ENCODE measurements at regions not wholly inside any gene's neighbourhood (a gene's known extent, or its start where the extent isn't known, plus 50 kb on each side); places are given as distances from the start of the nearest gene placed in this dataset.
"Not testable (repeated sequence)": the region's sequence is repeated elsewhere in the genome, so short reads cannot be mapped to it uniquely, and the experiment has no call there.

DNA sequence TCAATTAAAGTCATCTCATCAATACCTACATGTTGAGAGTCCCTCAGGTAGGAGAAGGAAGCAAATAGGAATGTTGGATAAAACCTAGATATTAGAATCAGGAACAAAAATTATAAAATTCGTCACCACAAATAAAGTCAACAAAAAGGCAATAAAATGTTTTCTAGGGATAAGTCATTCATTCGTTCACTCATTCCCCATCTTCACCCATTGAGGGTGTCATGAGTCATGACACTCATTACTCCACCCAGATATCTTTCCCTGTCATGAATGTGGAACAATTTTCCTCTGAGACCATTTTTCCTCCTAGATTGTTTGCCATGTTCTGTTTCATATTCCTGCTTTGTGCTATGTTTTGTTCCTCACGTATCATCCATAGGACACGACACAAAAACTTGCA, 50.9 kb upstream of the OLIG3 start:
- Mint-ChIP-seq H3K27ac (no peak overlapping the region), H3K4me1 (peaks cover 0 to 15% (median 5%) of the 10 kb centered on the region in 4 donors), H3K4me3 (no peak overlapping the region), H3K9me3 (peaks cover 0 to 4% (median 0%) of the 10 kb centered on the region in 7 donors), H3K27me3 (peaks cover 21% of the 10 kb centered on the region), H3K36me3 (peaks cover 8% of the 10 kb centered on the region)
- Histone ChIP-seq H3K27me3 (ENCODE audit: control insufficient read depth, insufficient read depth, low read length) (peaks cover 6% of the 10 kb centered on the region), H3K4me3 (ENCODE audit: low read depth, low read length) (no peak overlapping the region), H3K4me1 (ENCODE audit: control insufficient read depth, insufficient read depth, low read length, poor library complexity, severe bottlenecking) (no peaks in the 10 kb centered on the region), H3K27ac (ENCODE audit: insufficient read depth, low read length, poor library complexity, severe bottlenecking) (no peak overlapping the region), H3K36me3 (ENCODE audit: control insufficient read depth, insufficient read depth, low read length) (no peaks in the 10 kb centered on the region), H3K9me3 (ENCODE audit: control insufficient read depth in 2 of 2, low read length in 2 of 2) (no peaks in the 10 kb centered on the region)
- ATAC-seq (ENCODE audit: low read depth in 2 of 2) (no peak), DNase-seq (no peak)

- Histone ChIP-seq H3K4me1 (ENCODE audit: control insufficient read depth, insufficient read depth, low read length, poor library complexity, severe bottlenecking) (no peaks in the 10 kb centered on the region), H3K4me3 (ENCODE audit: low read depth, low read length) (no peak overlapping the region), H3K36me3 (ENCODE audit: control insufficient read depth, insufficient read depth, low read length) (no peaks in the 10 kb centered on the region), H3K27ac (ENCODE audit: insufficient read depth, low read length, poor library complexity, severe bottlenecking) (no peak overlapping the region), H3K27me3 (ENCODE audit: control insufficient read depth, insufficient read depth, low read length) (peaks cover 6% of the 10 kb centered on the region), H3K9me3 (ENCODE audit: control insufficient read depth in 2 of 2, low read length in 2 of 2) (no peaks in the 10 kb centered on the region)
- peaks cover 35% of the 10 kb centered on the region for H3K27me3 Mint-ChIP-seq
- ATAC-seq (ENCODE audit: low read depth in 2 of 2) = no peak
- H3K36me3 Mint-ChIP-seq = peaks cover 3% of the 10 kb centered on the region
- peaks cover 0 to 14% (median 5%) of the 10 kb centered on the region in 4 donors for H3K4me1 Mint-ChIP-seq
- no peak overlapping the region for H3K4me3 Mint-ChIP-seq
- DNase-seq = no peak
- peaks cover 0 to 1% (median 0%) of the 10 kb centered on the region in 7 donors for H3K9me3 Mint-ChIP-seq
- H3K27ac Mint-ChIP-seq = no peak overlapping the region
These were observed 53.0 kb upstream of the OLIG3 start for GRCh38 chr6:137547186-137547585.

GRCh38 chr6:137547601-137548000, 53.4 kb upstream of the OLIG3 start:
- H3K27me3 Mint-ChIP-seq = peaks cover 35% of the 10 kb centered on the region
- Histone ChIP-seq H3K27me3 (ENCODE audit: control insufficient read depth, insufficient read depth, low read length) (peaks cover 6% of the 10 kb centered on the region), H3K9me3 (ENCODE audit: control insufficient read depth in 2 of 2, low read length in 2 of 2) (no peaks in the 10 kb centered on the region), H3K36me3 (ENCODE audit: control insufficient read depth, insufficient read depth, low read length) (no peaks in the 10 kb centered on the region), H3K27ac (ENCODE audit: insufficient read depth, low read length, poor library complexity, severe bottlenecking) (no peak overlapping the region), H3K4me3 (ENCODE audit: low read depth, low read length) (no peak overlapping the region), H3K4me1 (ENCODE audit: control insufficient read depth, insufficient read depth, low read length, poor library complexity, severe bottlenecking) (no peaks in the 10 kb centered on the region)
- no peak overlapping the region for H3K27ac Mint-ChIP-seq
- no peak for DNase-seq
- no peak for ATAC-seq (ENCODE audit: low read depth in 2 of 2)
- H3K4me1 Mint-ChIP-seq = peaks cover 0 to 10% (median 4%) of the 10 kb centered on the region in 4 donors
- H3K4me3 Mint-ChIP-seq = no peak overlapping the region
- H3K36me3 Mint-ChIP-seq = peaks cover 3% of the 10 kb centered on the region
- H3K9me3 Mint-ChIP-seq = peaks cover 0 to 1% (median 0%) of the 10 kb centered on the region in 7 donors

GRCh38 chr6:137549106-137549505, 54.9 kb upstream of the OLIG3 start:
- Mint-ChIP-seq H3K4me3 (no peak overlapping the region), H3K4me1 (no peaks in the 10 kb centered on the region), H3K36me3 (peaks cover 3% of the 10 kb centered on the region), H3K27me3 (peaks cover 33% of the 10 kb centered on the region), H3K9me3 (peaks cover 0 to 1% (median 0%) of the 10 kb centered on the region in 7 donors), H3K27ac (no peak overlapping the region)
- Histone ChIP-seq H3K4me3 (ENCODE audit: low read depth, low read length) (no peak overlapping the region), H3K36me3 (ENCODE audit: control insufficient read depth, insufficient read depth, low read length) (no peaks in the 10 kb centered on the region), H3K9me3 (ENCODE audit: control insufficient read depth in 2 of 2, low read length in 2 of 2) (no peaks in the 10 kb centered on the region), H3K27ac (ENCODE audit: insufficient read depth, low read length, poor library complexity, severe bottlenecking) (no peak overlapping the region), H3K4me1 (ENCODE audit: control insufficient read depth, insufficient read depth, low read length, poor library complexity, severe bottlenecking) (no peaks in the 10 kb centered on the region), H3K27me3 (ENCODE audit: control insufficient read depth, insufficient read depth, low read length) (peaks cover 6% of the 10 kb centered on the region)
- DNase-seq (no peak), ATAC-seq (ENCODE audit: low read depth in 2 of 2) (no peak)

- Histone ChIP-seq H3K4me3 (ENCODE audit: low read depth, low read length) (no peak overlapping the region), H3K27me3 (ENCODE audit: control insufficient read depth, insufficient read depth, low read length) (peaks cover under 1% of the 10 kb centered on the region)
- peaks cover 3% of the 10 kb centered on the region for H3K36me3 Mint-ChIP-seq
These were observed 56.3 kb upstream of the OLIG3 start for GRCh38 chr6:137550535-137550934.

DNA sequence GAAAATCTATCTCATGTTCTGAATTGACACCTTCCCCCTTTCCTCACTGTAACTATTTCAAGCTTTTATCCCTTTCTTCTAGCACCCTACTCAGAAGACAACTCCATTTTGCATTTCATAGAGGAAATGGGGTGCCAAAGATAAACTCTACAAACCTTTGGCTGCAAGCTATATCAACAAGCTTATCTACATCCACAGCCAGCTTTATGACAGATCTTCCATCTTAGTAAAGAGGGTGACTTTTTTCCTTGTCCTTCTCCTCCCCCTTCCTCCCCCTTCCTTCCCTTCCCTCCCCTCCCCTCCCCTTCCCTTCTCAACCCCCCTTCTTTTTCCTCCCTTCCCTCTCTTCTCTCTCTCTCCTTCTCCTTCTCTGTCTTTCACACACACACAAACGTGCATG, 58.0 kb upstream of the OLIG3 start:
- no peak overlapping the region for H3K4me3 Mint-ChIP-seq
- peaks cover 0 to 6% (median 0%) of the 10 kb centered on the region in 7 donors for H3K9me3 Mint-ChIP-seq
- peaks cover 0 to 4% (median 0%) of the 10 kb centered on the region in 4 donors for H3K4me1 Mint-ChIP-seq
- peaks cover 26% of the 10 kb centered on the region for H3K27me3 Mint-ChIP-seq
- Histone ChIP-seq H3K4me3 (ENCODE audit: low read depth, low read length) (no peak overlapping the region), H3K27ac (ENCODE audit: insufficient read depth, low read length, poor library complexity, severe bottlenecking) (no peak overlapping the region), H3K4me1 (ENCODE audit: control insufficient read depth, insufficient read depth, low read length, poor library complexity, severe bottlenecking) (no peaks in the 10 kb centered on the region), H3K27me3 (ENCODE audit: control insufficient read depth, insufficient read depth, low read length) (no peaks in the 10 kb centered on the region), H3K9me3 (ENCODE audit: control insufficient read depth in 2 of 2, low read length in 2 of 2) (no peaks in the 10 kb centered on the region), H3K36me3 (ENCODE audit: control insufficient read depth, insufficient read depth, low read length) (no peaks in the 10 kb centered on the region)
- H3K36me3 Mint-ChIP-seq = peaks cover 3% of the 10 kb centered on the region
- DNase-seq = no peak
- ATAC-seq (ENCODE audit: low read depth in 2 of 2) = no peak
- H3K27ac Mint-ChIP-seq = no peak overlapping the region

More at GRCh38 chr6:137550535-137550934, 56.3 kb upstream of the OLIG3 start:
- no peaks in the 10 kb centered on the region for H3K36me3 ChIP-seq (ENCODE audit: control insufficient read depth, insufficient read depth, low read length)
- DNase-seq = no peak
- H3K4me1 Mint-ChIP-seq = no peaks in the 10 kb centered on the region
- H3K9me3 ChIP-seq (ENCODE audit: control insufficient read depth in 2 of 2, low read length in 2 of 2) = no peaks in the 10 kb centered on the region
- ATAC-seq (ENCODE audit: low read depth in 2 of 2) = no peak
- H3K27ac ChIP-seq (ENCODE audit: insufficient read depth, low read length, poor library complexity, severe bottlenecking) = no peak overlapping the region
- no peak overlapping the region for H3K27ac Mint-ChIP-seq
- no peaks in the 10 kb centered on the region for H3K4me1 ChIP-seq (ENCODE audit: control insufficient read depth, insufficient read depth, low read length, poor library complexity, severe bottlenecking)
- no peak overlapping the region for H3K4me3 Mint-ChIP-seq
- peaks cover 22% of the 10 kb centered on the region for H3K27me3 Mint-ChIP-seq
- H3K9me3 Mint-ChIP-seq = peaks cover 0 to 6% (median 0%) of the 10 kb centered on the region in 7 donors

- Histone ChIP-seq H3K36me3 (ENCODE audit: control insufficient read depth, insufficient read depth, low read length) (no peaks in the 10 kb centered on the region), H3K4me3 (ENCODE audit: low read depth, low read length) (no peak overlapping the region), H3K4me1 (ENCODE audit: control insufficient read depth, insufficient read depth, low read length, poor library complexity, severe bottlenecking) (no peaks in the 10 kb centered on the region), H3K27me3 (ENCODE audit: control insufficient read depth, insufficient read depth, low read length) (no peaks in the 10 kb centered on the region), H3K9me3 (ENCODE audit: control insufficient read depth in 2 of 2, low read length in 2 of 2) (no peaks in the 10 kb centered on the region), H3K27ac (ENCODE audit: insufficient read depth, low read length, poor library complexity, severe bottlenecking) (no peak overlapping the region)
- H3K36me3 Mint-ChIP-seq = peaks cover 3% of the 10 kb centered on the region
- H3K4me3 Mint-ChIP-seq = no peak overlapping the region
- ATAC-seq (ENCODE audit: low read depth in 2 of 2) (no peak), DNase-seq (no peak)
- peaks cover 26% of the 10 kb centered on the region for H3K27me3 Mint-ChIP-seq
- H3K27ac Mint-ChIP-seq = no peak overlapping the region
- peaks cover 0 to 6% (median 0%) of the 10 kb centered on the region in 7 donors for H3K9me3 Mint-ChIP-seq
- H3K4me1 Mint-ChIP-seq = peaks cover 0 to 7% (median 1%) of the 10 kb centered on the region in 4 donors
These were observed 58.6 kb upstream of the OLIG3 start for GRCh38 chr6:137552809-137553208.

DNA sequence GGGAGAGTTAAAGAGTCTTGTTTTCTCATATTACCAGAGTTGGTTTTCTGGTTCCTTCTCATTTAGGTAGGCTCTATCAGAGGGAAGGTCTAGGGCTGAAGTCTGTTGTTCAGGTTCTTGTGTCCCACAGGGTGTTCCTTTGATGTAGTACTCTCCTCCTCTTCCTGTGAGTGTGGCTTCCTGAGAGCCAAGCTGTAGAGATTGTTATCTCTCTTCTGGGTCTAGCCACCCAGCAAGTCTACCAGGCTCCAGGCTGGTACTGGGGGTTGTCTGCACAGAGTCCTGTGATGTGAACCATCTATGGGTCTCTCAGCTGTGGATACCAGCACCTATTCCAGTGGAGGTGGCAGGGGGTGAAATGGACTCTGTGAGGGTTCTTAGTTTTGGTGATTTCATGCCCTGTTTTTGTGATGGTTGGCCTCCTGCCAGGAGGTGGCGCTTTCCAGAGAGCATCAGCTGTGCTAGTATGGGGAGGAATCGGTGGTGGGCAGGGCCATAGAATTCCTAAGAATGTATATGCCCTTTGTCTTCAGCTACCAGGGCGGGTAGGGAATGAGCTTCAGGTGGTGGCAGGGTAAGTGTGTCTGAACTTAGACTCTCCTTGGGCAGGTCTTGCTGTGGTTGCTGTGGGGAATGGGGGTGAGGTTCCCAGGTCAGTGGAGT, 65.5 kb upstream of the OLIG3 start:
- H3K4me3 Mint-ChIP-seq = peak overlapping the region; percentile 13 to 72 (median 68)
- ATAC-seq (ENCODE audit: low read depth in 2 of 2) = peak; percentile 50 to 64
- not testable (repeated sequence) for H3K36me3 ChIP-seq (ENCODE audit: control insufficient read depth, insufficient read depth, low read length); H3K36me3 Mint-ChIP-seq; H3K27me3 ChIP-seq (ENCODE audit: control insufficient read depth, insufficient read depth, low read length); H3K9me3 Mint-ChIP-seq; H3K9me3 ChIP-seq (ENCODE audit: control insufficient read depth in 2 of 2, low read length in 2 of 2); H3K27ac ChIP-seq (ENCODE audit: insufficient read depth, low read length, poor library complexity, severe bottlenecking)
- DNase-seq = peak in 2 of 3 donors; percentile 43 to 86
- peaks cover 24% of the 10 kb centered on the region for H3K4me1 ChIP-seq (ENCODE audit: control insufficient read depth, insufficient read depth, low read length, poor library complexity, severe bottlenecking)
- peak overlapping the region; percentile 54 to 83 (median 65) for H3K27ac Mint-ChIP-seq
- H3K27me3 Mint-ChIP-seq = peaks cover 16% of the 10 kb centered on the region
- peaks cover 19 to 43% (median 26%) of the 10 kb centered on the region in 4 donors for H3K4me1 Mint-ChIP-seq
- peak overlapping the region; percentile 54 for H3K4me3 ChIP-seq (ENCODE audit: low read depth, low read length)
